SK-N-SH treated with all-trans-retinoic acid at 6 μM for 48 hours (cell line): ENCODE measurements at regions not wholly inside any gene's neighbourhood (a gene's known extent, or its start where the extent isn't known, plus 50 kb on each side); places are given as distances from the start of the nearest gene placed in this dataset.

Experiments used
- GLIS3 ChIP-seq: fragments of 250-450 bp; sonication (Bioruptor Pico); IDR thresholded peaks from 2 replicates; pipeline ENCODE4 v1.5.0; 2020; ENCODE audit warnings: mild to moderate bottlenecking, moderate library complexity
- PATZ1 ChIP-seq: fragments of 250-450 bp; sonication (Bioruptor Pico); IDR thresholded peaks from 2 replicates; pipeline ENCODE4 v1.8.0; 2020; ENCODE audit warnings: mild to moderate bottlenecking, moderate library complexity, borderline replicate concordance
- POU6F1 ChIP-seq: fragments of 250-450 bp; sonication (Bioruptor Pico); IDR thresholded peaks from 2 replicates; pipeline ENCODE4 v1.8.0; 2021; ENCODE audit warnings: low read depth, mild to moderate bottlenecking, moderate library complexity, borderline replicate concordance
- ZFP30 ChIP-seq: fragments of 450-650 bp; formaldehyde crosslinking; IDR thresholded peaks from 2 replicates; pipeline ENCODE4 v1.5.0; 2022; ENCODE audit warnings: mild to moderate bottlenecking, moderate library complexity

GRCh38 chr2:9738062-9738461, 105.2 kb upstream of the TAF1B start:
- no peak for TF ChIP-seq PATZ1 (CRISPR knock-in tag)
- TF ChIP-seq GLIS3 (CRISPR knock-in tag), result no peak
- no peak for TF ChIP-seq ZFP30 (CRISPR knock-in tag)
- no peak for TF ChIP-seq POU6F1
